ENCODE measurements at regions not wholly inside any gene's neighbourhood (a gene's known extent, or its start where the extent isn't known, plus 50 kb on each side); places are given as distances from the start of the nearest gene placed in this dataset.

- no peak overlapping the region for H3K4me3 ChIP-seq (replicated peaks in 1 of 2; ENCODE audit: low read depth in 1 of 2, low read length in 2 of 2)
- ChIA-PET CTCF (interaction anchor here (0.7 to 2.9 kb wide), 9 partner anchors 10 to 266 kb away, joined by 3 to 23 read pairs (median 5); partner anchors contain the start of gene NIPBL), RAD21 (ENCODE audit: low non-redundant PET in 1 of 2, low total read pairs in 2 of 2, uncharacterized antibody in 2 of 2, unreplicated experiment in 2 of 2) (no interaction called here), POLR2A (interaction anchor here (1.0 kb wide), 1 partner anchor 207 kb away, joined by 3 read pairs; no protein-coding TSS in a partner anchor)
- no peak overlapping the region for H3K27ac ChIP-seq (ENCODE audit: low read depth, low read length)
- H4K20me1 ChIP-seq (ENCODE audit: insufficient read depth): no peaks in the 10 kb centered on the region
- BruUV-seq (replicated peaks): no TSS peak
- intact Hi-C loops (cut with micrococcal nuclease): loop anchor here (1.0 to 5.0 kb wide), 2 partner anchors 131 to 208 kb away; no protein-coding TSS in a partner anchor
- TF ChIP-seq MAX (IDR thresholded peaks at IDR 0.05): no peak
- TF ChIP-seq CBX3 (IDR thresholded peaks at IDR 0.05; ENCODE audit: low read depth): no peak
- TF ChIP-seq, protein P1, sequence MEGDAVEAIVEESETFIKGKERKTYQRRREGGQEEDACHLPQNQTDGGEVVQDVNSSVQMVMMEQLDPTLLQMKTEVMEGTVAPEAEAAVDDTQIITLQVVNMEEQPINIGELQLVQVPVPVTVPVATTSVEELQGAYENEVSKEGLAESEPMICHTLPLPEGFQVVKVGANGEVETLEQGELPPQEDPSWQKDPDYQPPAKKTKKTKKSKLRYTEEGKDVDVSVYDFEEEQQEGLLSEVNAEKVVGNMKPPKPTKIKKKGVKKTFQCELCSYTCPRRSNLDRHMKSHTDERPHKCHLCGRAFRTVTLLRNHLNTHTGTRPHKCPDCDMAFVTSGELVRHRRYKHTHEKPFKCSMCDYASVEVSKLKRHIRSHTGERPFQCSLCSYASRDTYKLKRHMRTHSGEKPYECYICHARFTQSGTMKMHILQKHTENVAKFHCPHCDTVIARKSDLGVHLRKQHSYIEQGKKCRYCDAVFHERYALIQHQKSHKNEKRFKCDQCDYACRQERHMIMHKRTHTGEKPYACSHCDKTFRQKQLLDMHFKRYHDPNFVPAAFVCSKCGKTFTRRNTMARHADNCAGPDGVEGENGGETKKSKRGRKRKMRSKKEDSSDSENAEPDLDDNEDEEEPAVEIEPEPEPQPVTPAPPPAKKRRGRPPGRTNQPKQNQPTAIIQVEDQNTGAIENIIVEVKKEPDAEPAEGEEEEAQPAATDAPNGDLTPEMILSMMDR (IDR thresholded peaks at IDR 0.05 in 2 of 3, conservative IDR thresholded peaks at IDR 0.05 in 1 of 3; ENCODE audit: borderline replicate concordance in 1 of 3, insufficient read depth in 1 of 3, low read depth in 2 of 3, low read length in 2 of 3): peak; percentile 80 to 95 (median 93)
- peak; percentile 81 for TF ChIP-seq YY1 (IDR thresholded peaks at IDR 0.05; ENCODE audit: extremely low read depth, insufficient replicate concordance, low read depth, low read length)
- no peak for TF ChIP-seq EZH2phosphoT487 (IDR thresholded peaks at IDR 0.05; ENCODE audit: borderline replicate concordance)
- no peak for TF ChIP-seq TCF7L2 (IDR thresholded peaks at IDR 0.05; ENCODE audit: borderline replicate concordance, extremely low read depth, insufficient read depth, insufficient read length)
- TF ChIP-seq, protein P2, sequence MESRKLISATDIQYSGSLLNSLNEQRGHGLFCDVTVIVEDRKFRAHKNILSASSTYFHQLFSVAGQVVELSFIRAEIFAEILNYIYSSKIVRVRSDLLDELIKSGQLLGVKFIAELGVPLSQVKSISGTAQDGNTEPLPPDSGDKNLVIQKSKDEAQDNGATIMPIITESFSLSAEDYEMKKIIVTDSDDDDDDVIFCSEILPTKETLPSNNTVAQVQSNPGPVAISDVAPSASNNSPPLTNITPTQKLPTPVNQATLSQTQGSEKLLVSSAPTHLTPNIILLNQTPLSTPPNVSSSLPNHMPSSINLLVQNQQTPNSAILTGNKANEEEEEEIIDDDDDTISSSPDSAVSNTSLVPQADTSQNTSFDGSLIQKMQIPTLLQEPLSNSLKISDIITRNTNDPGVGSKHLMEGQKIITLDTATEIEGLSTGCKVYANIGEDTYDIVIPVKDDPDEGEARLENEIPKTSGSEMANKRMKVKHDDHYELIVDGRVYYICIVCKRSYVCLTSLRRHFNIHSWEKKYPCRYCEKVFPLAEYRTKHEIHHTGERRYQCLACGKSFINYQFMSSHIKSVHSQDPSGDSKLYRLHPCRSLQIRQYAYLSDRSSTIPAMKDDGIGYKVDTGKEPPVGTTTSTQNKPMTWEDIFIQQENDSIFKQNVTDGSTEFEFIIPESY (IDR thresholded peaks at IDR 0.05; ENCODE audit: extremely low read depth, insufficient replicate concordance, low read length): no peak
- peak; percentile 82 for TF ChIP-seq RAD21 (IDR thresholded peaks at IDR 0.05; ENCODE audit: low read depth)
- no peaks in the 10 kb centered on the region for H3K27me3 ChIP-seq (ENCODE audit: insufficient read depth, low read length)
- H3K9ac ChIP-seq (ENCODE audit: low read length): no peak overlapping the region
- DNase-seq (ENCODE audit: low read depth, low spot score) (peak; percentile 73), ATAC-seq (peak; percentile 61)
- peak overlapping the region; percentile 29 for H3K4me2 ChIP-seq (ENCODE audit: low read length)
- peak overlapping the region; percentile 93 for H2AFZ ChIP-seq (ENCODE audit: low read depth, low read length, poor library complexity, severe bottlenecking)
- H3K4me1 ChIP-seq (ENCODE audit: control insufficient read depth in 1 of 2, insufficient read depth in 2 of 2, low read length in 2 of 2): peaks cover 8 to 21% of the 10 kb centered on the region in 2 experiments
- H3K79me2 ChIP-seq (ENCODE audit: insufficient read depth, low read length): no peaks in the 10 kb centered on the region
- H3K9me2 ChIP-seq (ENCODE audit: insufficient read depth): no peaks in the 10 kb centered on the region
- no peaks in the 10 kb centered on the region for H3K36me3 ChIP-seq (ENCODE audit: control insufficient read depth in 1 of 2, insufficient read depth in 2 of 2, low read length in 2 of 2)
- no peaks in the 10 kb centered on the region for H3K9me3 ChIP-seq (ENCODE audit: control insufficient read depth in 1 of 2, insufficient read depth in 1 of 2, low read depth in 1 of 2, low read length in 2 of 2)
Measured at GRCh38 chr5:36739751-36740221, 133.4 kb downstream of the SLC1A3 start.
